HG03025 (cell line): ENCODE measurements at regions not wholly inside any gene's neighbourhood (a gene's known extent, or its start where the extent isn't known, plus 50 kb on each side); places are given as distances from the start of the nearest gene placed in this dataset.

ENCODE experiments used
- ATAC-seq: cut with Tn5 transposase; IDR thresholded peaks from one replicate; pipeline ENCODE4 v1.9.1; 2021; ENCODE audit warnings: mild to moderate bottlenecking, moderate library complexity; ENCODE audit not compliant: unreplicated experiment, low FRiP score

- no peak for ATAC-seq
These were observed 945.8 kb upstream of the CRIM1 start for GRCh38 chr2:35409762-35410161.

- ATAC-seq, result no peak
These were observed 947.3 kb upstream of the CRIM1 start for GRCh38 chr2:35408320-35408719.

GRCh38 chr2:35391736-35392442 lies 963.7 kb upstream of the CRIM1 start:
- no peak for ATAC-seq

- ATAC-seq, result no peak
These were observed 976.8 kb upstream of the CRIM1 start for GRCh38 chr2:35378791-35379190.

- no peak for ATAC-seq
These were observed 980.7 kb upstream of the CRIM1 start for GRCh38 chr2:35374845-35375244.

GRCh38 chr2:35365859-35366258 lies 989.7 kb upstream of the CRIM1 start:
- no peak for ATAC-seq

GRCh38 chr2:35356332-35356731 lies 999.2 kb upstream of the CRIM1 start:
- ATAC-seq, result no peak

GRCh38 chr2:35355056-35355455 lies 1000.5 kb upstream of the CRIM1 start:
- no peak for ATAC-seq

GRCh38 chr2:35347561-35347960 lies 1008.0 kb upstream of the CRIM1 start:
- no peak for ATAC-seq

GRCh38 chr2:35343135-35343534 lies 1012.4 kb upstream of the CRIM1 start:
- ATAC-seq, result no peak

GRCh38 chr2:35339211-35339610 lies 1016.4 kb upstream of the CRIM1 start:
- ATAC-seq, result no peak

GRCh38 chr2:35337922-35338321 lies 1017.7 kb upstream of the CRIM1 start:
- no peak for ATAC-seq

GRCh38 chr2:35314049-35314448 lies 1041.5 kb upstream of the CRIM1 start:
- no peak for ATAC-seq

- no peak for ATAC-seq
These were observed 1054.2 kb upstream of the CRIM1 start for GRCh38 chr2:35301369-35301768.

- ATAC-seq, result no peak
These were observed 1057.1 kb upstream of the CRIM1 start for GRCh38 chr2:35298493-35298892.

GRCh38 chr2:35297403-35297802 lies 1058.2 kb upstream of the CRIM1 start:
- ATAC-seq, result no peak

- no peak for ATAC-seq
These were observed 1060.8 kb upstream of the CRIM1 start for GRCh38 chr2:35294636-35295263.

- no peak for ATAC-seq
These were observed 1062.3 kb upstream of the CRIM1 start for GRCh38 chr2:35293261-35293660.

- no peak for ATAC-seq
These were observed 1063.4 kb upstream of the CRIM1 start for GRCh38 chr2:35292199-35292598.

- ATAC-seq, result no peak
These were observed 1073.9 kb upstream of the CRIM1 start for GRCh38 chr2:35281702-35282101.

- no peak for ATAC-seq
These were observed 1099.8 kb upstream of the CRIM1 start for GRCh38 chr2:35255826-35256225.

- no peak for ATAC-seq
These were observed 1104.4 kb upstream of the CRIM1 start for GRCh38 chr2:35251156-35251555.
